Stimulated activated CD4-positive, alpha-beta T cell treated with anti-CD3 and anti-CD28 coated beads, Interleukin-2, amount 100 ng/mL, for 24 hours (primary cell): ENCODE measurements at regions not wholly inside any gene's neighbourhood (a gene's known extent, or its start where the extent isn't known, plus 50 kb on each side); places are given as distances from the start of the nearest gene placed in this dataset.
"Not testable (repeated sequence)": the region's sequence is repeated elsewhere in the genome, so short reads cannot be mapped to it uniquely, and the experiment has no call there.

Experiments used
- DNase-seq, 2 donors: peaks; one replicate each; pipeline ENCODE4 v3.0.0-alpha.2; 2020

DNA sequence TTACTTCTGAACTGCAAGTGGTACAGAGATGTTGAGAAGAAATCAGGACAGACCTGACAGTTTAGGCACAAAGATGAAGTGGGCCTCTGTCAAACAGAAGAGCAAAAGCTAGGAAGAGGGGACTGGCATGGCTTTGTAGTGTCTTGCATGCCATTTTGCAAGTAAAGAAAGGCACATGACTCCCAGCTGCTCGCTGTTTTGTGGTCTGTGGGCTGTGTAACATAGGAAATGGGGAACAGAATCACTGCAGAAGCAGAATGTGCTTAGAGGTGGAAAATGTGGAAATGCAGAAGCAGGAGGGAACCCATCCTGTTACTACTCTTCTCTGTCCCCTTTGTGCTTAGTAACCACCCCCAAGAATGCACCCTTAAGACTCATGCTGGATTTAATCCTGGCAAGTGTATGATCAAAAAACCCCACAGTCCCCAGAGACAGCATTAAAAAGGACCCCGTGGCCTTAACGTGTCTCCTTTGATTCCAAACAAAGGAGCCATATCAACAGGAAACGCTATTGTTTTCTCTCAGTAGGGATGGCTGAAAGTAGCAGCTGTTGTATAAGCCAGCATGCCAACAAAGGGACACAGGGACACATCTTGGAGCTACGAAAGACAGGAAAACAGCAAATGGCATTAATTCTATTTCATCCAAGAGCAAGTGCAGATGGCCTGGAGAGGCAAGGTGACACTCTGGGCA, 177.6 kb upstream of the GLRA2 start:
- no peak for DNase-seq

DNA sequence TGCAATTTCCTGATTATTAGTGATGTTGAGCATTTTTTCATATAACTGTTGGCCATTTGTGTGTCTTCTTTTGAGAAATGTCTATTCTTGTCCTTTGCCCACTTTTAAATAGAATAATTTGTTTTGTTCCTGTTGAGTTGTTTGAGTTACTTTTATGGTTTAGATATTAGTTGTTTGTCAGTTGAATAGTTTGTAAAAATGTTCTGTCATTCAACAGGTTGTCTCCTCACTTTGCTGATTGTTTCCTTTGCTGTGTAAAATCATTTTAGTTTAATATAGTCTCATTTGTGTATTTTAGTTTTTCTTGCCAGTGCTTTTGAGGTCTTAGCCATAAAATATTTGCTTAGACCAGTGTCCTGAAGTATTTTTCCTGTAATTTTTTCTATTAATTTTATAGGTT, 181.8 kb upstream of the GLRA2 start:
- DNase-seq, result no peak

DNA sequence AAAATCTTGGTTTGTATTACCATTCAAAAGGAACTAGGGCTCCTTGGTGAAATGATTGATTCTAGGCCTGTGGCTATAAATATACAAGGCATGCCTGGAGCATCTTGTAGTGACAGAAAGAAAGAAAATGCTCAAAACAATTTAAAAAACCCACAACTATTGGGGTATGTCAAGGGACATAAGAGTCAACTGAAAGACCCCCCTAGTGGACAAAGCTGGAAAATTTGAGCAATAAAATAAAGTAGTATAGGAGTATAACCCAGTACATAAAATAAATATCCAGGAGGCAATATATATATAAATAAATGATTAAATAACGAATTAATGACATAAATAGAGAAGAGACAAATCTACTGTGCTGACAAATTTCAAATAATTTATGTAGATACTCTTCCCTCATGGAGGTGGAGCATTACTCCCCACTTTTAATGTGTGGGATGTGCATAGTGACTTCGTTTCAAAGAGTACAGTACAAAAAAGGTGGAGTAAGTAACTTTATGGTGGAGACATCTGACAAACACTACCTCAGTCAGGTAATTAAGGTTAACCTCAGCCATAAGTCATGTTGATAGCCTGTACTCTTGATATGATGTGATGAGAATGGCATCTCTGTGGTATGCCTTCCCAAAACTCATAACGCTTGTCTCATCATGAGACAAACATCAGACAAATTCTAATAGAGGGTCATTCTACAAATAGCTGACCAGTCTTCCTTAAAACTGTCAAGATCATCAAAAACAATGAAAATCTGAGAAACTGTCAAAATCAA, 185.0 kb upstream of the GLRA2 start:
- no peak for DNase-seq

GRCh38 chrX:14309431-14309830, 219.9 kb upstream of the GLRA2 start:
- DNase-seq, result no peak

DNA sequence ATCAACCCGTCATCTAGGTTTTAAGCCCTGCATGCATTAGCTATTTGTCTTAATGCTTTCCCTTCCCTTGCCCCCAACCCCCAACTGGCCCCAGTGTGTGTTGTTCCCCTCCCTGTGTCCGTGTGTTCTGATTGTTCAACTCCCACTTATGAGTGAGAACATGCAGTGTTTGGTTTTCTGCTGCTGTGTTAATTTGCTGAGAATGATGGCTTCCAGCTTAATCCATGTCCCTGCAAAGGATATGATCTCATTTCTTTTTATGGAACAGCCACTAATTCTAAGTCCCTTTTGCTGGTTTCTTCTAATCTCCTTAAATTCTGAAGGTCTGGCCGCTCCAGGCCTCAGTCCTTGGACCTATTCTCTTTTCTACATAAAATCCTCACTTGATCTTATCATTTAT, 220.4 kb upstream of the GLRA2 start:
- DNase-seq, result not testable (repeated sequence)

GRCh38 chrX:14303891-14304290, 225.4 kb upstream of the GLRA2 start:
- no peak for DNase-seq

DNA sequence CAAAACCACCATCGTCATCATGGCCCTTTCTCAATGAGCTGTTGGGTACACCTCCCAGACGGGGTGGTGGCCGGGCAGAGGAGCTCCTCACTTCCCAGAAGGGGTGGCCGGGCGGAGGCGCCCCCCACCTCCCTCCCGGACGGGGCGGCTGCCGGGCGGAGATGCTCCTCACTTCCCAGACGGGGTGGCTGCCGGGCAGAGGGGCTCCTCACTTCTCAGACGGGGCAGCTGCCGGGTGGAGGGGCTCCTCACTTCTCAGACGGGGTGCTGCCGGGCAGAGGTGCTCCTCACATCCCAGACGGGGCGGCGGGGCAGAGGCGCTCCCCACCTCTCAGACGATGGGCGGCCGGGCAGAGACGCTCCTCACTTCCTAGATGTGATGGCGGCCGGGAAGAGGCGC, 226.8 kb upstream of the GLRA2 start:
- DNase-seq, result not testable (repeated sequence)

DNA sequence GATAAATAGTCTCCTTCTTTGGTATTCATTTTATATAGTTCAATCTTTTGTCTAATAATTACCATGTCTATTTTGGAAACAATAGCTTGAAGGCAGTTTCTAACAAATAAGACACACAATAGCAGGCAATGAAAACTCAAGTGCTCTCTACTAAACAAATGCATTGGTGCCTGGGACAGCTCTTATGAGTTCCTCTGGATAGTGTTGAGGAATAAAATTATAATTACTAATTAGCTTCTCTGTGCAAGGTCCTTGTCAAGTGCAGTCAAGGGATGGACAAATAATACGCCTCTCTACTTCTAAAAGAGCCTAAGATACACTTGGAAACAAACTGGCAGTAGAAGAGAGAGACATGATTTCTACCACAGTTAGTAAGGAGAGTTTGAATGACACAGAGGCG, 229.0 kb upstream of the GLRA2 start:
- DNase-seq, result no peak

DNA sequence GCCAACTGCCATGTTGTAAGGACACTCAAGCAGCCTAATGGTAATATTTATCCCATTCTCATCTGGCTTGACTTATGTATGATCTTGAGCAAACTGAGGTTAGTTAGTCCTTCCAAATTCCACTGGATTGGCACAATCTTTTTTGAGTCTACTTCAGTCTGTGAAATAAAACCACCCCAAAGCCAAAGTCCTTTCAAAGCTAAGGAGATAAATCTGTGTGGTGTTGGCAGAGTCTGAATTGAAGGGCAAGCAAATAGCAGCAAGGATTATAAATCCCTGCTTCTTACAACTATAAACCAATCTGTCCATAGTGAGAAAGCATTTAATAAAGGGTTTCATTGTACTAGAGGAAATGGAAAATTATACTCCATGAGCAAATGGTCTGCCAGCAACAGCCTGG, 233.9 kb upstream of the GLRA2 start:
- DNase-seq, result no peak

DNA sequence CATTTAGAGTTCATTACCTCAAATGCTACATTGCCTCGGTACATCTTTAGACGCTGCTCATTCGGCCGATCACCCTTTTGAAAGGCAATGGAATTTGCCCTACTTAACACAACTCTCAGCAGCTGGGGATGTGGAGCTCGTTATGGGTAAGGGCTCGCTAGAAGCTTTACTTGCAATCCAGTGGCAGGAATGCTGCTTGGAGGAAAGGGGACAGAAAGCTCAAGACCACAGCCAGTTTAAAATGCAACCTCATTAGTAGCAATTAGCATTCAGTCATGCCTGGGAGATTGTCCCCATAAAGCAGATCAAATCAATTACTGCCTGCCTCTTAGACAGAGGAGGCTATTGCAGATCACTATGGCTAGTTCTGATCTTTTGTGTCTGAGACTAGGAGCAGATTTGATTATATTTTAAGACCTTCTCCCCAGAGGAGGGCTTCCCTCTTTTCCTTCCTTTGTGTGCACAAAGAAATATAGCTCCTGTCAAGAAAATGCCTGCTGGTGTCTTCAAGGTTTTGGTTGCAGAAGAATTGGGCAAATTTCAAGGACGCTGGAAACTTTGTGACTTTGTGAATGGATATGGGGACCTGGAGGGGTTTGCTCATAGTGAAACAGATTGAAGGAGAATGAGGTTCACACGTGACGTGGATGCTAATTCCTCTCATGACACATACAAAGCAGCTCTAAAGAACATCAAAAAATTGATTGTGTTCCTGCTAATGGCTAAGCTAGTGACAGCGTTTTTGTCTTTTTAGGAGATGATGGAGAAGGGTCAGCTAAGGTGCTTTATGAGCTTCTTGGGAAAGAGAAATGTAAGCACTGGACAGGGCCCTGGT, 237.5 kb upstream of the GLRA2 start:
- no peak for DNase-seq

DNA sequence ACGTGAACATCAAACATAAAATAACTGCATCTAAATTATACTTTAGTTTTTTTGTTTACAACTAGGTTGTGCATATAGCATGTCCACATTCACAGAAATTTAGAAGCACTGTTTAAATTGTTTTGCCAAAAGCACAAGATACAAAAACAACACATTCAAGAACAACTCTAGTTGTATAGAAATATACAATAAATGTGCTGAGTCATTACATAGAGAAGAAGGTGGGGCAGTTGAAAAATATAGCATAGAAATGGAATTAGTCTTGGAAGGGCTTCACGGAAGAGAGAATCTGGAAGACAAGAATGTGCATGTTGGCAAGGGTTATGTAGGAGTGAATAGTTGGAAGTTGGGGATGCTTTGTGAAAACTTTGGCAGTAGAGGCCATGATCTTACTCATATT, 239.0 kb upstream of the GLRA2 start:
- no peak for DNase-seq

- no peak for DNase-seq
These were observed 245.0 kb upstream of the GEMIN8 start for GRCh38 chrX:14274691-14275090.

GRCh38 chrX:14267216-14267615, 237.5 kb upstream of the GEMIN8 start:
- no peak for DNase-seq

GRCh38 chrX:14266705-14267104, 237.0 kb upstream of the GEMIN8 start:
- DNase-seq, result no peak

GRCh38 chrX:14243823-14244222, 214.1 kb upstream of the GEMIN8 start:
- no peak for DNase-seq

- no peak for DNase-seq
These were observed 205.3 kb upstream of the GEMIN8 start for GRCh38 chrX:14235004-14235403.

- DNase-seq, result no peak
These were observed 203.0 kb upstream of the GEMIN8 start for GRCh38 chrX:14232688-14233087.

- no peak for DNase-seq
These were observed 198.9 kb upstream of the GEMIN8 start for GRCh38 chrX:14228611-14229010.

DNA sequence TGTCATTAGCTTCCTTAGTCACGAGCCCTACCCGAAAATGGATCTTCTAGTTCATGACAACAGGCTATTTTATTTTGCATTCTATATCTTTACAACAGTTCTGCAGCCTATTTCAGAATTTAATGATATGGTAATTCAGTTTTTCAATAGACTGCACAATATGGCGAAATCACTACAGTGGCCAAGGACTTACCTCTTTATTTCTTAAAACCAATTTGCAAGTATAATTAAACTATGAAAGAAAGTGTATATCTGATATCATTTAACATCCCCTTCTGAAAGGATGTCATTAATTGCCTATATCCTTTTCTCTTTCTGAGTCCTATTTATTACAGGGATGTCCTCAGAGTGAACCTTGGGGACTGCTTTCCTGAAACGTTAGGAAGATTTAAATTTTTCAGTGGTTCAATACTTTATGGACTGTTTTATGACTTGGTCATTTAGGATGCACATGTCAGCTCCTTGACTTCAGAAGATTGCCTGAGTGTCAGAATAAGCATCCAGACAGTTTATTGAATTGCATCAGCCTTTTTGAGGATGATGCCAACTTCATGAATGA, 190.8 kb upstream of the GEMIN8 start:
- no peak for DNase-seq

- no peak for DNase-seq
These were observed 179.3 kb upstream of the GEMIN8 start for GRCh38 chrX:14209034-14209433.

DNA sequence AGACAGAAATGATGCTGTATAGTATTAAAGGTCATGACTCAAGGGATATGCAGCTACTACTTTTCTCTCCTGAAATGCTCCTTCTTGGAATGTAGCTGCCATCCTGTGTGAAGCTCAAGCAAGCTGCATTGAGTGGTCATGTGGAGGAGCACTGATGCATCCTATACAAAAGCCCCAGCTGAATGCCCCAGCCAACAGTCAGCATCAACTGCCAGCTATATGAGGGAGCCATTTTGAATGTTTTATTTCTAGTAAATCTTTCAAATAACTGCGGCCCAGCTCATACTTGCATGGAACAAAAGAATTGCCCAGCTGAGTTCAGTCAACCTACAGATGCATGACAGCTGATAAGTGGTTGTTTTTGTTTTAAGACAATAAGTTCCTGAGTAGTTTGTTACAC, 165.0 kb upstream of the GEMIN8 start:
- no peak for DNase-seq

DNA sequence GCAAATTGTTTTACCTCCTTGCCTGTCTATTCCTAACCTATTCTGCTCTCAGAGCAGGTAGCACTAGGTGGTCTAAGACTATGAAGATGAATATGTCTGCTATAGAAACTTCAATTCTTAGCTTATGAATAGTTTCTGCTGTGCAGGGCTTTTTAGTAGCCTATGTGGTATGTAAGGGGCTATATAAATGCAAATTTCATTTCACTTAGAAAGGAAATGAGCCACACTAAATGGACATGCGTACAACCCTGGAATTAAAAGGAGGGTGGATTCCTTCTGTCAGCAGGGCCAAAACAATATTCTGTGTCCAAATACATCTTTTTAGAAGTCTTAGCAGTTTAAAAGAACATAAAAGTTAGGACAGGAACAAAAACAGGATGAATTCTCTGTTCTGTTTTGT, 163.9 kb upstream of the GEMIN8 start:
- DNase-seq, result no peak

- DNase-seq, result no peak
These were observed 144.2 kb upstream of the GEMIN8 start for GRCh38 chrX:14173873-14174272.

GRCh38 chrX:14164828-14165227, 135.1 kb upstream of the GEMIN8 start:
- no peak for DNase-seq
